ENCODE measurements at regions not wholly inside any gene's neighbourhood (a gene's known extent, or its start where the extent isn't known, plus 50 kb on each side); places are given as distances from the start of the nearest gene placed in this dataset.

DNA sequence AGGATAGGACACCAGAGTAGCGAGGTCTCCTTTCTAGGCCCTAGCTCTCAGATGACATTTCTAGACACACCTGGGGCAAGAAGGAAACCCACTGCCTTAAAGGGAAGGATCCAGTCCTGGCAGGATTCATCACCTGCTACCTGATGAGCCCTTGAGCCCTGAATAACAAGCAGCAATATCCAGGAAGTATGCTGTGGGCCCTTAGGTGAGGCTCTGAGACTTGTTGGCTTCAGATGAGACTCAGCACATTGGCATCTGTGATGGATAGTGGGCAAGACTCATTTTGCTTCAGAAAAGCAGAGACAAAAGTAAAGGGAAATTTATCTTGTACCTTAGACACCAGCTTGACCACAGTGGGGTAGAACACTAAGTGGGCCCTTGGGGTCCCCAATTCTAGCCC is 238.4 kb upstream of the MEOX2 start:
- TF ChIP-seq POLR2A (IDR thresholded peaks at IDR 0.05; ENCODE audit: low read depth, low read length) (no peak), POLR2AphosphoS5 (IDR thresholded peaks at IDR 0.05; ENCODE audit: low read depth, low read length) (no peak)

Measured in GM12892 (cell line).